B cell (primary cell): ENCODE measurements at regions not wholly inside any gene's neighbourhood (a gene's known extent, or its start where the extent isn't known, plus 50 kb on each side); places are given as distances from the start of the nearest gene placed in this dataset.

Source experiments
- ATAC-seq: fragments of 200-7000 bp; cut with Tn5 transposase; one replicate; pipeline ENCODE4 v1.10.0; 2021; ENCODE audit warnings: low read depth, mild to moderate bottlenecking, moderate number of reproducible peaks, moderate library complexity
- CTCF ChIA-PET: fragments of 350-600 bp; sonication (Branson Sonifier 250); formaldehyde crosslinking; loops from one replicate; lab custom pipeline; 2021; ENCODE audit warnings: antibody characterized with exemption, inconsistent platforms; lab: Charles Lee
- POLR2A ChIA-PET: fragments of 350-600 bp; sonication (Branson Sonifier 250); formaldehyde crosslinking; loops from one replicate; lab custom pipeline; 2021; ENCODE audit warnings: antibody characterized with exemption; lab: Charles Lee
- DNase-seq: peaks from one replicate; pipeline ENCODE4 v3.0.0; 2013
- H2AFZ ChIP-seq: 2 replicates; pipeline ENCODE4 v1.6.1; 2012; ENCODE audit warnings: mild to moderate bottlenecking, low read depth, low read length; ENCODE audit not compliant: insufficient read depth, poor library complexity, severe bottlenecking
- H3K27ac ChIP-seq, 2 donors: 1 replicate in 1 of 2; 2 replicates in 1 of 2; pipeline ENCODE4 v1.5.1; 2012 to 2013; ENCODE audit warnings: low read length in 2 of 2, mild to moderate bottlenecking in 2 of 2, moderate library complexity in 1 of 2
- H3K27me3 ChIP-seq, 4 experiments: fragments of 200-600 bp in 1 of 4; sonication (generic) in 1 of 4; replicated peaks in 1 of 4; 1 replicate in 2 of 4; 2 replicates in 2 of 4; pipeline versions ENCODE4 v1.6.1 to v1.7.0; 2013 to 2016; ENCODE audit warnings: low read length in 3 of 4, mild to moderate bottlenecking in 2 of 4, mixed read lengths in 1 of 4, moderate library complexity in 1 of 4; ENCODE audit not compliant: insufficient read depth in 4 of 4, control insufficient read depth in 3 of 4; ENCODE audit errors: control extremely low read depth in 1 of 4
- H3K36me3 ChIP-seq, 2 experiments: replicated peaks in 1 of 2; 1 replicate in 1 of 2; 2 replicates in 1 of 2; pipeline versions ENCODE4 v1.6.1 to v1.7.1; 2013; ENCODE audit warnings: low read length in 1 of 2; ENCODE audit not compliant: insufficient read depth in 2 of 2, control insufficient read depth in 1 of 2; ENCODE audit errors: control extremely low read depth in 1 of 2, extremely low read depth in 1 of 2
- H3K4me1 ChIP-seq, 2 donors: fragments of 200-600 bp in 1 of 2; sonication (generic) in 1 of 2; 1 replicate in 1 of 2; 2 replicates in 1 of 2; pipeline versions ENCODE4 v1.5.1 to v1.6.1; 2013 to 2017; ENCODE audit warnings: low read length in 2 of 2; ENCODE audit not compliant: control insufficient read depth in 2 of 2, insufficient read depth in 2 of 2
- H3K4me2 ChIP-seq: replicated peaks from 2 replicates; pipeline ENCODE3; 2012; ENCODE audit warnings: mild to moderate bottlenecking, low read depth, low read length; ENCODE audit not compliant: poor library complexity, severe bottlenecking
- H3K4me3 ChIP-seq, 5 experiments: fragments of 200-600 bp in 1 of 5; sonication (generic) in 1 of 5; 1 replicate in 3 of 5; 2 replicates in 2 of 5; pipeline versions ENCODE4 v1.5.1 to v1.7.0; 2011 to 2016; ENCODE audit warnings: low read length in 4 of 5, mild to moderate bottlenecking in 4 of 5, low read depth in 2 of 5, control low read depth in 1 of 5, moderate library complexity in 1 of 5; ENCODE audit not compliant: insufficient read depth in 1 of 5; ENCODE audit errors: control extremely low read depth in 1 of 5, extremely low read depth in 1 of 5
- H3K79me2 ChIP-seq: fragments of 200-600 bp; sonication (generic); one replicate; pipeline ENCODE4 v1.6.0; 2016; ENCODE audit warnings: low read length; ENCODE audit not compliant: control insufficient read depth, insufficient read depth
- H3K9ac ChIP-seq: fragments of 200-600 bp; sonication (generic); 2 replicates; pipeline ENCODE4 v1.6.1; 2017; ENCODE audit warnings: mild to moderate bottlenecking, low read length, moderate library complexity
- H3K9me3 ChIP-seq, 3 donors: one replicate each; pipeline versions ENCODE4 v1.6.1 to v1.7.1; 2013; ENCODE audit warnings: low read length in 2 of 3; ENCODE audit not compliant: control insufficient read depth in 2 of 3, insufficient read depth in 1 of 3; ENCODE audit errors: control extremely low read depth in 1 of 3
- H4K20me1 ChIP-seq: 2 replicates; pipeline ENCODE4 v1.6.0; 2012; ENCODE audit warnings: mild to moderate bottlenecking, low read length; ENCODE audit not compliant: insufficient read depth, control insufficient read depth, poor library complexity, severe bottlenecking
- H3K27ac Mint-ChIP-seq: one replicate; pipeline ENCODE4 v1.8.0; 2021; ENCODE audit warnings: mixed read lengths
- H3K27me3 Mint-ChIP-seq: one replicate; pipeline ENCODE4 v1.8.0; 2021; ENCODE audit warnings: mixed read lengths
- H3K4me1 Mint-ChIP-seq: one replicate; pipeline ENCODE4 v1.8.0; 2021; ENCODE audit warnings: mixed read lengths
- H3K4me3 Mint-ChIP-seq: one replicate; pipeline ENCODE4 v1.8.0; 2021; ENCODE audit warnings: mixed read lengths
- H3K9me3 Mint-ChIP-seq: one replicate; pipeline ENCODE4 v1.8.0; 2022; ENCODE audit warnings: mixed read lengths; ENCODE audit not compliant: insufficient read depth
- EZH2 ChIP-seq: IDR thresholded peaks from 2 replicates; pipeline ENCODE4 v1.6.1; 2012; ENCODE audit warnings: borderline replicate concordance, low read depth, mild to moderate bottlenecking, moderate library complexity, low read length; ENCODE audit not compliant: insufficient read depth, poor library complexity, severe bottlenecking
- WGBS: methylation state at CpG from one replicate; pipeline ENCODE4 v1.1.5; 2013; ENCODE audit warnings: missing lambda C conversion rate; ENCODE audit not compliant: insufficient coverage; 5-methylcytosine and 5-hydroxymethylcytosine counted together
- intact Hi-C: fragments of 100-400 bp; cut with micrococcal nuclease; formaldehyde crosslinking; loops from one replicate; pipeline ENCODE4 v1.10.0; 2022
- TF ChIP-seq, protein P1 (sequence below): fragments of 200-600 bp; IDR thresholded peaks from one replicate; pipeline ENCODE4 v1.8.0; 2022; ENCODE audit warnings: antibody characterized with exemption, mild to moderate bottlenecking

DNA sequence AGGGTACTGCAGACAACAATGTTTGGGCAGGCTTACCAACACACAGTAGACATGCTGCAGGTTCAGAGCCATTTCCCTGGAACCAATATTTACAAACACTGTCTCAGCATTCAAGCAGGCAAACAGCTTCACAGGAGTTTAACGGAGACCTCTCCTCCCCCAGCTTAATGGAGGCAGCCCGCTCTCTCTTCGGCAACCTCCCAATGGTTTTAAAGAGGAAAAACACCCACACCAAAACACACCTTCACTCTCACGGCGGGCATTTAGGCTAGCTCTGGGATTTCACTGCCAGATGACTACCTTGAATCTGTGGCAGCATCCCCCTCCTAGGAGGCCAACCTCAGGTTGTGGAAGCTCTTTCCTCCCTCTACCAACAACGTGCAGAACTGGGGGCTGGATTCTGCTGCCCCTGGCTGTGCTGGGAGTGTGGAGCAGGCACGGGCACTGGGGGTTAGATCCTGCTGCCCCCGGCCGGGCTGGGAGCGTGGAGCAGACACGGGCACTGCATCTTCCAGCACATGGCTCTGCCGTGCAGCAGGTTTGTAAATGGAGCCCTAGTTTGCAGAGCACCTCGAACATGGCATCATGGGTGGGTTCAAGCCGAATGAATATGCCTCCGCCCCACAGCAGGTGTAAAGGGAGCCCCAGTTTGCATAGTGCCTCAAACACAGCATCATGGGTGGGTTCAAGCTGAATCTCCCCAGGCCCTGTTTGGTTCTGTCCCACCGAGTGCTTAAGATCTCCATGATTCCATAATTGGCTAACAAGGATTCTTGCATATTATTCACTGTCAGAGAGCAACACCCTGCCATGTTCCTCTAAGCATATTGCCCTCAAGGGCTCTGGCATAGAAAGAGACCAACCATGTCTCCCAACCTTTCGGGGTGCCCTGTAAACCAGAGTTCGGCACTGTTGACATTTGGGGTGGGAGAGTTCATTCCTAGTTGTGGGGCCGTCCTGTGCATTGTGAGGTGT lies 86.4 kb downstream of the RBFOX3 start:
- H3K27ac ChIP-seq, result no peak overlapping the region
- H3K4me3 ChIP-seq, result no peak overlapping the region
- Mint-ChIP-seq H3K27me3 (peaks cover 21% of the 10 kb centered on the region), H3K4me3 (no peak overlapping the region), H3K27ac (no peak overlapping the region), H3K4me1 (no peaks in the 10 kb centered on the region), H3K9me3 (no peaks in the 10 kb centered on the region)
- ChIA-PET POLR2A (no interaction called here), CTCF (no interaction called here)
- no peak for DNase-seq
- H3K9ac ChIP-seq, result no peak overlapping the region
- no peaks in the 10 kb centered on the region for H4K20me1 ChIP-seq
- H2AFZ ChIP-seq, result no peak overlapping the region
- TF ChIP-seq EZH2, result no peak
- TF ChIP-seq, protein P1, sequence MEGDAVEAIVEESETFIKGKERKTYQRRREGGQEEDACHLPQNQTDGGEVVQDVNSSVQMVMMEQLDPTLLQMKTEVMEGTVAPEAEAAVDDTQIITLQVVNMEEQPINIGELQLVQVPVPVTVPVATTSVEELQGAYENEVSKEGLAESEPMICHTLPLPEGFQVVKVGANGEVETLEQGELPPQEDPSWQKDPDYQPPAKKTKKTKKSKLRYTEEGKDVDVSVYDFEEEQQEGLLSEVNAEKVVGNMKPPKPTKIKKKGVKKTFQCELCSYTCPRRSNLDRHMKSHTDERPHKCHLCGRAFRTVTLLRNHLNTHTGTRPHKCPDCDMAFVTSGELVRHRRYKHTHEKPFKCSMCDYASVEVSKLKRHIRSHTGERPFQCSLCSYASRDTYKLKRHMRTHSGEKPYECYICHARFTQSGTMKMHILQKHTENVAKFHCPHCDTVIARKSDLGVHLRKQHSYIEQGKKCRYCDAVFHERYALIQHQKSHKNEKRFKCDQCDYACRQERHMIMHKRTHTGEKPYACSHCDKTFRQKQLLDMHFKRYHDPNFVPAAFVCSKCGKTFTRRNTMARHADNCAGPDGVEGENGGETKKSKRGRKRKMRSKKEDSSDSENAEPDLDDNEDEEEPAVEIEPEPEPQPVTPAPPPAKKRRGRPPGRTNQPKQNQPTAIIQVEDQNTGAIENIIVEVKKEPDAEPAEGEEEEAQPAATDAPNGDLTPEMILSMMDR, result no peak
- intact Hi-C loops, result no loop called here
- no peaks in the 10 kb centered on the region for H3K79me2 ChIP-seq
- no peak for ATAC-seq
- no peaks in the 10 kb centered on the region for H3K4me1 ChIP-seq
- H3K4me2 ChIP-seq, result no peak overlapping the region
- WGBS, result 69% methylated on average over 16 of the region's 19 CpGs
- H3K36me3 ChIP-seq, result no peaks in the 10 kb centered on the region
- H3K9me3 ChIP-seq, result no peaks in the 10 kb centered on the region
- H3K27me3 ChIP-seq, result peaks cover 0 to 8% (median 0%) of the 10 kb centered on the region in 4 experiments

DNA sequence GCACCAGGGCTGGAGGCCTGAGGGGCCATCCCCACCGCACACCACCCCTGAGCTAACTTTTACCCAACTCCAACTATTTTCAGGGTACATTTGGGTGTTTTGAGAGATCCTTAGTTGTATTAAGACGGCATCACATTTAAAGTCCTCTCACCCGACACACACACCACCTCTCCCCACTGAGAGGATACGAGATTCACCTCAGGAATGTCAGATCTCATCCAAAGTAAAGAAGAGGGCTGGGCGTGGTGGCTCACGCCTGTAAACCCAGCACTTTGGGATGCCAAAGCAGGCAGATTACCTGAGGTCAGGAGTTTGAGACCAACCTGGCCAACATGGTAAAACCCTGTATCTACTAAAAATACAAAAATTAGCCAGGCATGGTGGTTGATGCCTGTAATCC lies 88.4 kb downstream of the RBFOX3 start:
- Histone ChIP-seq H3K9ac (no peak overlapping the region), H4K20me1 (no peaks in the 10 kb centered on the region), H2AFZ (no peak overlapping the region), H3K4me2 (no peak overlapping the region), H3K27me3 (peaks cover 0 to 4% (median 0%) of the 10 kb centered on the region in 4 experiments), H3K4me1 (no peaks in the 10 kb centered on the region), H3K36me3 (no peaks in the 10 kb centered on the region), H3K27ac (no peak overlapping the region), H3K9me3 (peaks cover 0 to 3% (median 0%) of the 10 kb centered on the region in 3 donors), H3K79me2 (no peaks in the 10 kb centered on the region), H3K4me3 (no peak overlapping the region)
- WGBS, result no CpG with 5 or more reads among the region's 6 CpGs
- POLR2A ChIA-PET, result no interaction called here
- Mint-ChIP-seq H3K27ac (no peak overlapping the region), H3K9me3 (no peaks in the 10 kb centered on the region), H3K4me1 (no peaks in the 10 kb centered on the region), H3K27me3 (peaks cover 19% of the 10 kb centered on the region), H3K4me3 (no peak overlapping the region)
- TF ChIP-seq, protein P1, result no peak
- no peak for TF ChIP-seq EZH2
- ATAC-seq (no peak), DNase-seq (no peak)
- intact Hi-C loops, result no loop called here
- CTCF ChIA-PET, result no interaction called here
